ENCODE measurements at regions not wholly inside any gene's neighbourhood (a gene's known extent, or its start where the extent isn't known, plus 50 kb on each side); places are given as distances from the start of the nearest gene placed in this dataset.

- TF ChIP-seq CTCF (IDR thresholded peaks at IDR 0.05) (no peak), POLR2A (IDR thresholded peaks at IDR 0.05) (no peak), EP300 (IDR thresholded peaks at IDR 0.05) (no peak)
These were observed 164.3 kb downstream of the BMP7 start for GRCh38 chr20:57102160-57102559.
